Mesenchymal stem cell (in vitro differentiated cells and primary cell): ENCODE measurements at regions not wholly inside any gene's neighbourhood (a gene's known extent, or its start where the extent isn't known, plus 50 kb on each side); places are given as distances from the start of the nearest gene placed in this dataset.

Experiments
- DNase-seq: peaks from one replicate; pipeline ENCODE4 v3.0.0-alpha.2; 2013
- H2AFZ ChIP-seq: one replicate; pipeline ENCODE4 v1.6.1; 2013; ENCODE audit warnings: low read depth, mild to moderate bottlenecking, control low read depth, inconsistent platforms, low read length, moderate library complexity
- H2AK5ac ChIP-seq: 2 replicates; pipeline ENCODE4 v1.6.1; 2013; ENCODE audit warnings: low read length, moderate library complexity, mild to moderate bottlenecking, inconsistent platforms; ENCODE audit not compliant: severe bottlenecking
- H2BK120ac ChIP-seq: one replicate; pipeline ENCODE4 v1.6.1; 2013; ENCODE audit warnings: low read depth, mild to moderate bottlenecking, inconsistent platforms, low read length, moderate library complexity
- H2BK12ac ChIP-seq, 2 experiments: one replicate each; pipeline ENCODE4 v1.6.1; 2013; ENCODE audit warnings: inconsistent platforms in 2 of 2, low read length in 2 of 2, mild to moderate bottlenecking in 2 of 2, moderate library complexity in 2 of 2, control low read depth in 1 of 2
- H2BK15ac ChIP-seq: one replicate; pipeline ENCODE4 v1.6.1; 2013; ENCODE audit warnings: mild to moderate bottlenecking, low read depth, inconsistent platforms; ENCODE audit not compliant: poor library complexity, severe bottlenecking
- H2BK5ac ChIP-seq: 2 replicates; pipeline ENCODE4 v1.6.1; 2013; ENCODE audit warnings: low read depth, mild to moderate bottlenecking, low read length, control low read depth, inconsistent platforms; ENCODE audit not compliant: poor library complexity, severe bottlenecking
- H3K14ac ChIP-seq, 2 experiments: one replicate each; pipeline ENCODE4 v1.6.1; 2013; ENCODE audit warnings: inconsistent platforms in 2 of 2, low read length in 2 of 2, control low read depth in 1 of 2, mild to moderate bottlenecking in 1 of 2, moderate library complexity in 1 of 2
- H3K18ac ChIP-seq, 2 experiments: one replicate each; pipeline ENCODE4 v1.6.1; 2013; ENCODE audit warnings: inconsistent platforms in 2 of 2, low read length in 2 of 2, control low read depth in 1 of 2, low read depth in 1 of 2, mild to moderate bottlenecking in 1 of 2
- H3K23ac ChIP-seq, 2 experiments: one replicate each; pipeline ENCODE4 v1.6.1; 2013; ENCODE audit warnings: inconsistent platforms in 2 of 2, low read length in 2 of 2, mild to moderate bottlenecking in 2 of 2, moderate library complexity in 2 of 2, control low read depth in 1 of 2
- H3K27ac ChIP-seq: 2 replicates; pipeline ENCODE4 v1.5.1; 2013; ENCODE audit warnings: mild to moderate bottlenecking, moderate library complexity, low read length, control low read depth, inconsistent platforms; ENCODE audit not compliant: poor library complexity, severe bottlenecking
- H3K27me3 ChIP-seq, 2 experiments: 2 replicates each; pipeline versions ENCODE4 v1.6.1 to v1.7.0; 2013; ENCODE audit warnings: low read length in 2 of 2, mild to moderate bottlenecking in 2 of 2, moderate library complexity in 2 of 2, control low read depth in 1 of 2, inconsistent platforms in 1 of 2; ENCODE audit not compliant: control insufficient read depth in 1 of 2, insufficient read depth in 1 of 2
- H3K36me3 ChIP-seq, 2 experiments: 2 replicates each; pipeline versions ENCODE4 v1.6.1 to v1.7.0; 2013; ENCODE audit warnings: low read length in 2 of 2, control low read depth in 1 of 2, inconsistent platforms in 1 of 2, low read depth in 1 of 2, mild to moderate bottlenecking in 1 of 2; ENCODE audit not compliant: insufficient read depth in 2 of 2, control insufficient read depth in 1 of 2
- H3K4ac ChIP-seq, 2 experiments: one replicate each; pipeline ENCODE4 v1.6.1; 2013; ENCODE audit warnings: inconsistent platforms in 2 of 2, low read length in 2 of 2, mild to moderate bottlenecking in 2 of 2, moderate library complexity in 2 of 2, control low read depth in 1 of 2, low read depth in 1 of 2
- H3K4me1 ChIP-seq: 2 replicates; pipeline ENCODE4 v1.6.1; 2013; ENCODE audit warnings: low read depth, low read length, control low read depth; ENCODE audit not compliant: control insufficient read depth, insufficient read depth
- H3K4me2 ChIP-seq: 2 replicates; pipeline ENCODE4 v1.6.1; 2013; ENCODE audit warnings: low read length, mild to moderate bottlenecking, inconsistent platforms; ENCODE audit not compliant: poor library complexity, severe bottlenecking
- H3K4me3 ChIP-seq, 2 experiments: 2 replicates each; pipeline versions ENCODE4 v1.5.1 to v1.7.0; 2013; ENCODE audit warnings: low read length in 2 of 2, mild to moderate bottlenecking in 2 of 2, control low read depth in 1 of 2, low read depth in 1 of 2; ENCODE audit not compliant: insufficient read depth in 1 of 2
- H3K79me1 ChIP-seq: replicated peaks from 2 replicates; pipeline ENCODE4 v1.6.1; 2013; ENCODE audit warnings: mild to moderate bottlenecking, control low read depth, low read length, inconsistent platforms; ENCODE audit not compliant: poor library complexity, severe bottlenecking
- H3K9ac ChIP-seq: 2 replicates; pipeline ENCODE4 v1.7.0; 2013; ENCODE audit warnings: mild to moderate bottlenecking, low read length, moderate library complexity
- H3K9me3 ChIP-seq: 2 replicates; pipeline ENCODE4 v1.7.0; 2013; ENCODE audit warnings: mild to moderate bottlenecking, low read length; ENCODE audit not compliant: control insufficient read depth
- H4K8ac ChIP-seq: one replicate; pipeline ENCODE4 v1.6.1; 2013; ENCODE audit warnings: inconsistent platforms, mild to moderate bottlenecking, low read length, moderate library complexity
- H4K91ac ChIP-seq: one replicate; pipeline ENCODE4 v1.6.1; 2013; ENCODE audit warnings: mild to moderate bottlenecking, low read length, inconsistent platforms
- WGBS: methylation state at CpG from one replicate; pipeline ENCODE4 v1.1.7; 2013; ENCODE audit warnings: mixed read lengths; 5-methylcytosine and 5-hydroxymethylcytosine counted together

GRCh38 chr5:34535944-34536623 lies 120.0 kb upstream of the RAI14 start:
- H2AK5ac ChIP-seq = no peak overlapping the region
- no peak overlapping the region for H3K14ac ChIP-seq
- DNase-seq = peak; percentile 12
- H3K27me3 ChIP-seq = no peaks in the 10 kb centered on the region
- no peak overlapping the region for H3K4me3 ChIP-seq
- no peaks in the 10 kb centered on the region for H3K36me3 ChIP-seq
- H2BK12ac ChIP-seq = no peak overlapping the region
- no peak overlapping the region for H3K18ac ChIP-seq
- H3K27ac ChIP-seq = no peak overlapping the region
- H3K4ac ChIP-seq = no peak overlapping the region
- H2BK120ac ChIP-seq = no peak overlapping the region
- no peak overlapping the region for H4K8ac ChIP-seq
- 88% methylated on average over 2 of the region's 2 CpGs for WGBS
- H3K79me1 ChIP-seq = no peaks in the 10 kb centered on the region
- no peak overlapping the region for H3K23ac ChIP-seq
- H3K9ac ChIP-seq = no peak overlapping the region
- H2BK5ac ChIP-seq = no peak overlapping the region
- no peak overlapping the region for H2AFZ ChIP-seq
- no peak overlapping the region for H4K91ac ChIP-seq
- peaks cover 10% of the 10 kb centered on the region for H3K4me1 ChIP-seq
- H2BK15ac ChIP-seq = no peak overlapping the region
- no peaks in the 10 kb centered on the region for H3K9me3 ChIP-seq
- H3K4me2 ChIP-seq = no peak overlapping the region

DNA sequence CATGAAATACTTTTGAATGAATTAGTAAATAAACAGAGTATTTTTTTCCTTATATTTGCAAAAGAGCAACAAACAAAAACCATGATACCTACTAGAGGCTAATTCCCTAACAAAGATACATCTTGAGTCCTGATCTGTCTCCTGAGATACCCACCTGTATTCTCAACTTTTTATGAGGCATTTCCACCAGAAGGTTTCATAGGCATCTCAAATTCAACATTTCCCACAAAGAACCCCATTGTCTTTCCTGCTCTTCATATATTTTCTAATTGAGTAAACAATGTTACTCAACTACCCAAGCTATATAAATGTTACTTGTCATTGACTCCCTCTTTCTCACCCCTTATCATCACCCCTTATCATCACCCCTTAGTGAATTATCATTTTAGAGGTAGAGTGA lies 119.4 kb upstream of the RAI14 start:
- no peak overlapping the region for H4K91ac ChIP-seq
- no peak overlapping the region for H3K27ac ChIP-seq
- H3K4ac ChIP-seq = no peak overlapping the region
- no peak overlapping the region for H3K4me2 ChIP-seq
- no peaks in the 10 kb centered on the region for H3K9me3 ChIP-seq
- DNase-seq = no peak
- no peak overlapping the region for H2AK5ac ChIP-seq
- no peak overlapping the region for H2BK5ac ChIP-seq
- no peaks in the 10 kb centered on the region for H3K36me3 ChIP-seq
- H3K9ac ChIP-seq = no peak overlapping the region
- no peak overlapping the region for H3K23ac ChIP-seq
- no peak overlapping the region for H2BK120ac ChIP-seq
- no peaks in the 10 kb centered on the region for H3K79me1 ChIP-seq
- H3K18ac ChIP-seq = no peak overlapping the region
- no peak overlapping the region for H2AFZ ChIP-seq
- H3K4me3 ChIP-seq = no peak overlapping the region
- no peak overlapping the region for H2BK15ac ChIP-seq
- peaks cover 7% of the 10 kb centered on the region for H3K4me1 ChIP-seq
- no peak overlapping the region for H2BK12ac ChIP-seq
- no peaks in the 10 kb centered on the region for H3K27me3 ChIP-seq
- no peak overlapping the region for H4K8ac ChIP-seq
- H3K14ac ChIP-seq = no peak overlapping the region

GRCh38 chr5:34538026-34538672 lies 118.0 kb upstream of the RAI14 start:
- DNase-seq = peak; percentile 20
- no peak overlapping the region for H3K4me2 ChIP-seq
- no peak overlapping the region for H3K23ac ChIP-seq
- no peak overlapping the region for H3K4ac ChIP-seq
- no peak overlapping the region for H3K9ac ChIP-seq
- H3K18ac ChIP-seq = no peak overlapping the region
- no peak overlapping the region for H2BK12ac ChIP-seq
- H3K9me3 ChIP-seq = no peaks in the 10 kb centered on the region
- no peak overlapping the region for H2BK5ac ChIP-seq
- no peak overlapping the region for H2BK120ac ChIP-seq
- H2BK15ac ChIP-seq = no peak overlapping the region
- 91% methylated on average over 3 of the region's 3 CpGs for WGBS
- H3K36me3 ChIP-seq = no peaks in the 10 kb centered on the region
- H4K8ac ChIP-seq = no peak overlapping the region
- no peak overlapping the region for H3K4me3 ChIP-seq
- H3K79me1 ChIP-seq = no peaks in the 10 kb centered on the region
- H2AK5ac ChIP-seq = no peak overlapping the region
- no peak overlapping the region for H3K27ac ChIP-seq
- H3K14ac ChIP-seq = no peak overlapping the region
- no peak overlapping the region for H4K91ac ChIP-seq
- no peaks in the 10 kb centered on the region for H3K27me3 ChIP-seq
- no peak overlapping the region for H2AFZ ChIP-seq
- H3K4me1 ChIP-seq = peaks cover 3% of the 10 kb centered on the region

- Histone ChIP-seq H3K27ac (no peak overlapping the region), H2BK120ac (no peak overlapping the region), H3K27me3 (no peaks in the 10 kb centered on the region), H3K4me2 (no peak overlapping the region), H2AFZ (no peak overlapping the region), H3K4me1 (no peaks in the 10 kb centered on the region), H2BK15ac (no peak overlapping the region), H3K4me3 (no peak overlapping the region), H3K36me3 (no peaks in the 10 kb centered on the region), H2BK5ac (no peak overlapping the region), H4K8ac (no peak overlapping the region), H4K91ac (no peak overlapping the region), H3K23ac (no peak overlapping the region), H3K4ac (peak overlapping the region in 1 of 2 experiments; percentile 41), H3K9me3 (peaks cover 8% of the 10 kb centered on the region), H3K14ac (no peak overlapping the region), H3K9ac (no peak overlapping the region), H3K18ac (no peak overlapping the region), H2BK12ac (no peak overlapping the region), H3K79me1 (no peaks in the 10 kb centered on the region), H2AK5ac (no peak overlapping the region)
- DNase-seq = no peak
- WGBS = 80% methylated on average over 1 of the region's 1 CpG
Measured at GRCh38 chr5:34539183-34539582, 116.9 kb upstream of the RAI14 start.
